Left lung (tissue), 4 donors: ENCODE measurements at regions not wholly inside any gene's neighbourhood (a gene's known extent, or its start where the extent isn't known, plus 50 kb on each side); places are given as distances from the start of the nearest gene placed in this dataset.

Source experiments
- ATAC-seq: fragments of 200-7000 bp; cut with Tn5 transposase; one replicate; pipeline ENCODE4 v1.9.1; 2020; ENCODE audit warnings: moderate library complexity
- DNase-seq, 4 donors: peaks; one replicate each; pipeline ENCODE4 v3.0.0-alpha.2; 2013 to 2020
- H3K27ac ChIP-seq, 2 donors: fragments of 200-600 bp; sonication (generic) in 1 of 2; one replicate each; pipeline versions ENCODE4 v1.5.0 to v1.8.0; 2020 to 2021
- H3K27me3 ChIP-seq, 2 donors: fragments of 200-600 bp; sonication (generic) in 1 of 2; one replicate each; pipeline versions ENCODE4 v1.5.0 to v1.8.0; 2020 to 2021
- H3K36me3 ChIP-seq, 2 donors: fragments of 200-600 bp; sonication (generic) in 1 of 2; one replicate each; pipeline versions ENCODE4 v1.5.0 to v1.8.0; 2020 to 2021
- H3K4me1 ChIP-seq, 2 donors: fragments of 200-600 bp; one replicate each; pipeline ENCODE4 v1.8.0; 2021
- H3K4me3 ChIP-seq, 2 donors: fragments of 200-600 bp; sonication (generic) in 1 of 2; one replicate each; pipeline versions ENCODE4 v1.5.0 to v1.8.0; 2020 to 2021; ENCODE audit warnings: mild to moderate bottlenecking in 1 of 2
- H3K9me3 ChIP-seq, 2 donors: fragments of 200-600 bp; sonication (generic) in 1 of 2; one replicate each; pipeline versions ENCODE4 v1.5.0 to v1.8.0; 2020 to 2021
- intact Hi-C, 2 donors: fragments of 100-400 bp; cut with DNase I; formaldehyde crosslinking; loops; one replicate each; pipeline versions ENCODE4 v1.11.2 to v1.14.2; 2022
- TF ChIP-seq, protein P1 (sequence below), 2 donors: fragments of 200-600 bp; sonication (generic) in 1 of 2; IDR thresholded peaks; one replicate each; pipeline versions ENCODE4 v1.5.0 to v1.8.0; 2021; ENCODE audit warnings: antibody characterized with exemption in 2 of 2
- donor health status: DM: no; HTN: yes; CAD: no.
- donor health status: DM: no; HTN: no; CAD: no.

DNA sequence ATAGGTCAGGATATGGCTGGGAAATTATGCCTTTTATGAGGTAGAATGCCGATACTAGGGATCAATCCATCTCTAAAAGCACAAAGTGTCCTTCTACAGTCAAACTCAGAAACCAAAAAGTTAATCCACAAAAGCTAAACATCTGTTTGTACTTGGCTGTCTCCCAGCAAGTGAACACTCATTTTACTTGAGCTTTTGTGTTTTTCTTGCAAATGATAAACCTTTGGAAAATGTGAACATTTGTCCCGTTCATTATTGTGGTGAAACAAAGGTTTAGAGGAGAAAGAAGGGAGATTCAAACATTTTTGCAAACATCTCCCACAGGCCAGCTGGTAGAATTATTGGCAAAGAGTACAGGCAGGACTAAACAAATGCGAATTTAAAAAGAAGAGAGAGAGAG is 300.6 kb upstream of the SPANXN1 start:
- Histone ChIP-seq H3K36me3 (no peaks in the 10 kb centered on the region), H3K9me3 (no peaks in the 10 kb centered on the region), H3K27me3 (no peaks in the 10 kb centered on the region), H3K27ac (no peak overlapping the region), H3K4me1 (no peaks in the 10 kb centered on the region), H3K4me3 (no peak overlapping the region)
- intact Hi-C loops: no loop called here
- DNase-seq (no peak), ATAC-seq (no peak)
- TF ChIP-seq, protein P1, sequence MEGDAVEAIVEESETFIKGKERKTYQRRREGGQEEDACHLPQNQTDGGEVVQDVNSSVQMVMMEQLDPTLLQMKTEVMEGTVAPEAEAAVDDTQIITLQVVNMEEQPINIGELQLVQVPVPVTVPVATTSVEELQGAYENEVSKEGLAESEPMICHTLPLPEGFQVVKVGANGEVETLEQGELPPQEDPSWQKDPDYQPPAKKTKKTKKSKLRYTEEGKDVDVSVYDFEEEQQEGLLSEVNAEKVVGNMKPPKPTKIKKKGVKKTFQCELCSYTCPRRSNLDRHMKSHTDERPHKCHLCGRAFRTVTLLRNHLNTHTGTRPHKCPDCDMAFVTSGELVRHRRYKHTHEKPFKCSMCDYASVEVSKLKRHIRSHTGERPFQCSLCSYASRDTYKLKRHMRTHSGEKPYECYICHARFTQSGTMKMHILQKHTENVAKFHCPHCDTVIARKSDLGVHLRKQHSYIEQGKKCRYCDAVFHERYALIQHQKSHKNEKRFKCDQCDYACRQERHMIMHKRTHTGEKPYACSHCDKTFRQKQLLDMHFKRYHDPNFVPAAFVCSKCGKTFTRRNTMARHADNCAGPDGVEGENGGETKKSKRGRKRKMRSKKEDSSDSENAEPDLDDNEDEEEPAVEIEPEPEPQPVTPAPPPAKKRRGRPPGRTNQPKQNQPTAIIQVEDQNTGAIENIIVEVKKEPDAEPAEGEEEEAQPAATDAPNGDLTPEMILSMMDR (IDR thresholded peaks at IDR 0.05): no peak
